SKM-1 treated with dmso at 0.1 percent for 144 hours (cell line): ENCODE measurements at regions not wholly inside any gene's neighbourhood (a gene's known extent, or its start where the extent isn't known, plus 50 kb on each side); places are given as distances from the start of the nearest gene placed in this dataset.
A peak's percentile ranks its signal among the peaks of the same experiment; 100 is the strongest.

Source experiments
- DNase-seq: peaks from one replicate; lab custom pipeline; 2025; ENCODE audit not compliant: unreplicated experiment; lab: John Stamatoyannopoulos, UW

DNA sequence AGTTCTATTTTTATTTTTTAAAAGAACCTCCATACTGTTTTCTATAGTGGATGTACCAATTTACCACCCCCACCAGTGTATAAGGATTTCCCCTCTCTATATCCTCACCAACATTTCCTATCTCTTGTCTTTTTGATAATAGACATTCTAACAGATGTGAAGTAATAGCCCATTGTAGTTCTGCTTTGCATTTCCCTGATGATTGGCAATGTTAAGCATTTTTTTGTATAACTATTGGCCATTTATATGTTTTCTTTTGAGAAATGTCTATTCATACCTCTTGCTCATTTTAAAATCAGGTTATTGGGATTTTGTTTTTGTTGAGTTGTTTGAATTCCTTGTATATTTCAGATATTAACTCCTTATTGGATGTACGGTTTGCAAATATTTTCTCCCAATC lies 251.1 kb upstream of the HTR2C start:
- peak; percentile 7 for DNase-seq

DNA sequence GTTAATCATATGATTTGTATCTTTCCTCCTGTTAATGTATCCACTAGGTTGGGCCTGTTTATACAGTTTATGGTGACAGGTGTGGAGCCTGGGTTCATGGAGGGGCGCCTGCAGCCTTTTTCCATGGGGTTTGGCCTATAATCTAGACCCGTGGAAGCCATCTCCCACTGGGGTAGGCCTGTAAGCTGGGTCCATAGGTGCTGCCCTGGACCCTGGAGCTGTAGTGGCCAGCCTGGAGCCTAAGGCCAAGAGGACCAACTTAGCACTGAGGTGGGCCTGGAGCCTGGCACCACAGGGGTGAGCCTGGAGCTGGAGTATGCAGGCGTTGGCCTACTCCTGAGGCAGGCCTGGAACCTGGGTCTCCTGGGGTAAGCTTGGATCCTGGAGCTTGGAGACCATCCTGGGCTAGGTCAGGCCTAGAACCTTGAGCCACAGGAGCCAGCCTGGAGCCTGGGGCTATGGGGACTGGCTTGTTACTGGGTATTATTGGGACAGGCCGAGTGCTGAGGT lies 249.4 kb upstream of the HTR2C start:
- DNase-seq = no peak

DNA sequence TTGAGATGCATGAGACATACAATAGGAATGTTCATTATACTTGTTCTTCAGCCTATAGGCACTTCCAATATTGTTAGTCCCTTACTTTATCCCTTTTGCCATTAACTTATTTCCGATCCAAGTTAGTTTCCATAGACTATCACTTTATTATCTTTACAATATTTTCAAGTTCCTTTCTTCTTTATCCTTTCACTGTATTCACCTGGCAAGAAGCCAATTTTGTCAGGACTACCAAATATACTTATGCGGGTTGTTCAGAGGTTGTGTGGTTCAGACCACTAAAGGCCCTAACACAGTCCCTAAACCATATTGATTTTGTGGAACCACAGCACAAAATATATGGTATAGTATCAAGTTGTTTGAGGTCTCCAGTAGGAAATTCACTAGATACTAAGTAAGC lies 245.0 kb upstream of the HTR2C start:
- DNase-seq = no peak

GRCh38 chrX:114344756-114345349 lies 239.0 kb upstream of the HTR2C start:
- peak; percentile 7 for DNase-seq

DNA sequence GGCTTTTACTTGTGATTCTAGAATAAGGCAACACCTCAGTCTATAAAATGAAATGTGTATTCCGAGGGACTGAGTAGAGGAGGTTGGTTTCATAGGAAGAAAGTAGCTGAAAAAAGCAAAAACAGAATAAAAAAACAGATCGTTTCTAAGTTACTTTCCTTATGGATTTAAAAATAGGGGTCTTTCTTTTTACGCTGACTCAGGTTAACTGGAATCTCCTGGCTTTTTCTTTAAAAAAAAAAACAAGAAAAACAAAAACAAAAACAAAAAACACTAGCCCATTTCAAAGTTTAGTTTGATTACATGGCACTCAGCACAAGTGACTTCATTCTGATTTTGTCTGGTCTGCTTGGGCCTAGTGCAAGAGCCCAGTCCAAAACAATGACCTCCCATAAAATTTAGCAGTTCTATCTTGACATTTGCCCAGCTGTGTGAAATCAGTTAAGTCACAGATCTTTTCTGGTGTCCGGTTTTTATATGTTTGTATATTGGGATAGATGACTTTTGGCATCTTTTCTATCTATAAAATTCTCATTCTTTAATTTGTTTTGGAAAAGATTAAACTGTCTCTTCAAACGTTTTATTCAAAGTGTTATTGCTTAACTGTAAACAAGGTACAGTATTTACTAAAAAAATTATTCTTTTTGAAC lies 222.7 kb upstream of the HTR2C start:
- DNase-seq = no peak

DNA sequence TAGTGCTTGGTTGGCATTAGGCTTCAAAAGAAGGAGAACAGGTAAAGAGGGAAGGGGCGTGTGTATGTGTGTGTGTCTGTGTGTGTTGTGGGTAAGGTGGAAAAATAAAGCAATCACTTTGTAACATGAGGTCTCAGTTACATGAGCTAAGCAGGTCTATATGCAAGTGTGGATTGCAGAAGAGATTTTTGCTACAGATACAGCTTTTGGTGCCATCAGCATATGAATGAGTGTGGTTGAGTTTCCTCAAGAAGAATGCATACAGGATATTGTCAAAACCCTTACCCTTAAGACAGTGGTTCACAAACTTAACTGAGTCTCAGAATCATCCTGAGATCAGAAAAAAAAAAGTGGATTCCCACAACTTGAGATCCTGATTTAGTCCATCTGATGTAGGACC lies 220.5 kb upstream of the HTR2C start:
- DNase-seq = no peak

DNA sequence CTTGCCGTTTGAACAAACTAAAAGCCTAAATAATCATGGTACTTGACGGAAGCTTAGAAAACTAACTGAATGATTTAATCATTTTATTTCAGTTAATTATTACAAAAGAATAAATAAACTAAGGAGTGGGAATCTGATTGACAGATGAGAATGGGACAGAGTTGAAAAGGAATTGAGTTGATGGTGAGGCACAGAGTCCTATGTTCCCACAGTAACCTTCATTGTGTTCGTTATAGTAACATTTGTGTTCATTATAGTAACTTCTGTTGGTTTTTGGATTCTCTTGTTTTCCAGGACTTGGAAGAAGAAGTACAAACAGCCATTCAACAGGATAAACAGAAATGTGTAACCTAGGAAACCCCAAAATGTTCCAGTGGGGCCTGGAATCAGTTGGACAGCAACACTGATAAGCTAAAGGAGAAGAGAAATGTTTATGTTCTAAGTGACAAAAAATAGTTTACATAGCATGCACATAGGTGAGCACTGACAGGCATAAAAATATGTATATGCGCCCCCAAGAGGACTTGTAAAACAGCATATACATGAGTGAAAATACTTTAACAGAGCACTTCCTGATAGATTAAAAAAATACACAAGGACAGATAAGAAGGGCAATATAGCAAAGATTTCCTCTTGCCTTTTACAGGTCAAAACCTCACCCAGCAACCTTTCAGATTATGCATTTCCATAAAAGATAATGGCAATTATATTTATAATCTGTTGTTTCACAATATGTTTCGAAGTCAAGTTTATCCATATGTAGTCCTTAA lies 218.6 kb upstream of the HTR2C start:
- no peak for DNase-seq

DNA sequence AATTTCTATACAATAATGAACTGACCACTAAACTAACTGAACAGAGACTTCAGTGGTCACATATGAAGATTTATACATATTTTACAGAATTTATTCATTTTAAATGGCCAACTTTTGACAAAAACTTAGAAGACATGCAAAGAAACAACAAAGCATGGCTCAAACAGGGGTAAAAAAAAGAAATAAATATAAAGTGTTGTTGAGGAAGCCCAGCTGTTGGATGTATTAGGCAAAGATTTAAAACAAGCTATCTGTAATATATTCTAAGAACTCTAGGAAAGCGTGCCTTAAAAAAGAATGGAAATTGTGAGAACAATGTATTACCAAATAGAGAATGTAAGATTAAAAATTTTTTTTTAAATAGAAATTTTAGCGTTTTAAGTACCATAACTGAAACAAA lies 210.9 kb upstream of the HTR2C start:
- no peak for DNase-seq

- no peak for DNase-seq
These were observed 193.6 kb upstream of the HTR2C start for GRCh38 chrX:114390251-114390796.
